ENCODE measurements at regions not wholly inside any gene's neighbourhood (a gene's known extent, or its start where the extent isn't known, plus 50 kb on each side); places are given as distances from the start of the nearest gene placed in this dataset.

- DNase-seq = no peak
- H3K27me3 Mint-ChIP-seq (ENCODE audit: insufficient read depth, unreplicated experiment) = no peaks in the 10 kb centered on the region
- H3K36me3 ChIP-seq (ENCODE audit: control insufficient read depth, insufficient read depth, low read length) = no peaks in the 10 kb centered on the region
- intact Hi-C loops (cut with micrococcal nuclease; ENCODE audit: unreplicated experiment) = no loop called here
- no peaks in the 10 kb centered on the region for H3K36me3 Mint-ChIP-seq (ENCODE audit: insufficient read depth, unreplicated experiment)
- no peak overlapping the region for H3K27ac Mint-ChIP-seq (ENCODE audit: unreplicated experiment)
- no peak for TF ChIP-seq CTCF (IDR thresholded peaks at IDR 0.05; ENCODE audit: insufficient read depth in 1 of 2, low read depth in 1 of 2, low read length in 1 of 2, severe bottlenecking in 1 of 2, unreplicated experiment in 1 of 2)
- ChIA-PET POLR2A (no interaction called here), CTCF (interaction anchor here (0.9 to 1.0 kb wide), 2 partner anchors 23 to 88 kb away, joined by 4 to 5 read pairs; no protein-coding TSS in a partner anchor)
- H3K9me3 ChIP-seq = no peaks in the 10 kb centered on the region
- H3K4me1 ChIP-seq = peaks cover 7% of the 10 kb centered on the region; the same call in 1 of the 2 replicates
- H3K4me3 ChIP-seq (ENCODE audit: low read depth, low read length) = no peak overlapping the region
- no peaks in the 10 kb centered on the region for H3K27me3 ChIP-seq (replicated peaks; ENCODE audit: control insufficient read depth, insufficient read depth, low read length)
- no peak overlapping the region for H3K4me3 Mint-ChIP-seq (ENCODE audit: unreplicated experiment)
- H3K4me1 Mint-ChIP-seq (ENCODE audit: low read depth, unreplicated experiment) = no peaks in the 10 kb centered on the region
- no TSS peak for BruUV-seq (replicated peaks)
- no peaks in the 10 kb centered on the region for H3K9me3 Mint-ChIP-seq (ENCODE audit: unreplicated experiment)
These were observed 79.3 kb downstream of the ABCC12 start for GRCh38 chr16:48076455-48077012.

GRCh38 chr16:48075398-48075797 lies 80.4 kb downstream of the ABCC12 start:
- Mint-ChIP-seq H3K27ac (ENCODE audit: unreplicated experiment) (no peak overlapping the region), H3K36me3 (ENCODE audit: insufficient read depth, unreplicated experiment) (no peaks in the 10 kb centered on the region), H3K9me3 (ENCODE audit: unreplicated experiment) (peaks cover under 1% of the 10 kb centered on the region), H3K4me1 (ENCODE audit: low read depth, unreplicated experiment) (no peaks in the 10 kb centered on the region), H3K4me3 (ENCODE audit: unreplicated experiment) (no peak overlapping the region), H3K27me3 (ENCODE audit: insufficient read depth, unreplicated experiment) (no peaks in the 10 kb centered on the region)
- Histone ChIP-seq H3K36me3 (ENCODE audit: control insufficient read depth, insufficient read depth, low read length) (no peaks in the 10 kb centered on the region), H3K4me1 (peaks cover 7% of the 10 kb centered on the region; the same call in 1 of the 2 replicates), H3K27me3 (replicated peaks; ENCODE audit: control insufficient read depth, insufficient read depth, low read length) (no peaks in the 10 kb centered on the region), H3K4me3 (ENCODE audit: low read depth, low read length) (no peak overlapping the region), H3K9me3 (no peaks in the 10 kb centered on the region)
- no peak for DNase-seq
- no TSS peak for BruUV-seq (replicated peaks)
- intact Hi-C loops (cut with micrococcal nuclease; ENCODE audit: unreplicated experiment) = no loop called here
- CTCF ChIA-PET = no interaction called here
- no peak for TF ChIP-seq CTCF (IDR thresholded peaks at IDR 0.05; ENCODE audit: insufficient read depth in 1 of 2, low read depth in 1 of 2, low read length in 1 of 2, severe bottlenecking in 1 of 2, unreplicated experiment in 1 of 2)
- POLR2A ChIA-PET = no interaction called here

GRCh38 chr16:48067388-48067787 lies 88.4 kb downstream of the ABCC12 start:
- intact Hi-C loops (cut with micrococcal nuclease; ENCODE audit: unreplicated experiment) = no loop called here
- H3K36me3 ChIP-seq (ENCODE audit: control insufficient read depth, insufficient read depth, low read length) = no peaks in the 10 kb centered on the region
- H3K27me3 ChIP-seq (replicated peaks; ENCODE audit: control insufficient read depth, insufficient read depth, low read length) = no peaks in the 10 kb centered on the region
- TF ChIP-seq CTCF (IDR thresholded peaks at IDR 0.05; ENCODE audit: insufficient read depth in 1 of 2, low read depth in 1 of 2, low read length in 1 of 2, severe bottlenecking in 1 of 2, unreplicated experiment in 1 of 2) = no peak
- H3K9me3 Mint-ChIP-seq (ENCODE audit: unreplicated experiment) = peaks cover 10% of the 10 kb centered on the region
- no TSS peak for BruUV-seq (replicated peaks)
- no peaks in the 10 kb centered on the region for H3K27me3 Mint-ChIP-seq (ENCODE audit: insufficient read depth, unreplicated experiment)
- no peaks in the 10 kb centered on the region for H3K36me3 Mint-ChIP-seq (ENCODE audit: insufficient read depth, unreplicated experiment)
- no peaks in the 10 kb centered on the region for H3K4me1 Mint-ChIP-seq (ENCODE audit: low read depth, unreplicated experiment)
- H3K4me1 ChIP-seq = peaks cover 5% of the 10 kb centered on the region; the same call in 1 of the 2 replicates
- H3K4me3 Mint-ChIP-seq (ENCODE audit: unreplicated experiment) = no peak overlapping the region
- DNase-seq = no peak
- no peak overlapping the region for H3K4me3 ChIP-seq (ENCODE audit: low read depth, low read length)
- ChIA-PET CTCF (no interaction called here), POLR2A (no interaction called here)
- H3K27ac Mint-ChIP-seq (ENCODE audit: unreplicated experiment) = peak overlapping the region; percentile 37
- H3K9me3 ChIP-seq = no peaks in the 10 kb centered on the region

All from Caco-2 (cell line).